SK-N-MC (cell line): ENCODE measurements at regions not wholly inside any gene's neighbourhood (a gene's known extent, or its start where the extent isn't known, plus 50 kb on each side); places are given as distances from the start of the nearest gene placed in this dataset.

Source experiments
- DNase-seq: peaks from one replicate; pipeline ENCODE4 v3.0.0-alpha.2; 2011; ENCODE audit warnings: low read depth, low spot score
- H3K27ac ChIP-seq: fragments of 200-600 bp; sonication (generic); 2 replicates; pipeline ENCODE4 v1.5.1; 2016; ENCODE audit warnings: mixed run types
- H3K36me3 ChIP-seq: fragments of 200-600 bp; sonication (generic); 2 replicates; pipeline ENCODE4 v1.6.1; 2017; ENCODE audit warnings: antibody characterized with exemption, low read length, mixed read lengths; ENCODE audit not compliant: insufficient read depth
- H3K4me3 ChIP-seq: fragments of 200-600 bp; sonication (generic); 2 replicates; pipeline ENCODE4 v1.5.1; 2016
- H3K9ac ChIP-seq: fragments of 200-600 bp; sonication (generic); 2 replicates; pipeline ENCODE4 v1.8.0; 2017; ENCODE audit warnings: mixed run types, mixed read lengths; ENCODE audit not compliant: insufficient read length
- H3K9me3 ChIP-seq: fragments of 200-600 bp; sonication (generic); 2 replicates; pipeline ENCODE4 v1.6.1; 2017; ENCODE audit warnings: low read depth, mild to moderate bottlenecking, antibody characterized with exemption, low read length, moderate library complexity, mixed read lengths
- EZH2 ChIP-seq: fragments of 200-600 bp; sonication (generic); IDR thresholded peaks from one replicate; pipeline ENCODE4 v1.6.1; 2017; ENCODE audit warnings: antibody characterized with exemption
- FOXP2 ChIP-seq: optimal IDR thresholded peaks from 2 replicates; pipeline ENCODE3; 2011; ENCODE audit warnings: mild to moderate bottlenecking, moderate library complexity; ENCODE audit not compliant: insufficient read depth; ENCODE audit errors: extremely low read length, control extremely low read depth
- POLR2AphosphoS5 ChIP-seq: IDR thresholded peaks from 2 replicates; pipeline ENCODE4 v1.6.1; 2012; ENCODE audit warnings: mild to moderate bottlenecking, low read depth, low read length, borderline replicate concordance

DNA sequence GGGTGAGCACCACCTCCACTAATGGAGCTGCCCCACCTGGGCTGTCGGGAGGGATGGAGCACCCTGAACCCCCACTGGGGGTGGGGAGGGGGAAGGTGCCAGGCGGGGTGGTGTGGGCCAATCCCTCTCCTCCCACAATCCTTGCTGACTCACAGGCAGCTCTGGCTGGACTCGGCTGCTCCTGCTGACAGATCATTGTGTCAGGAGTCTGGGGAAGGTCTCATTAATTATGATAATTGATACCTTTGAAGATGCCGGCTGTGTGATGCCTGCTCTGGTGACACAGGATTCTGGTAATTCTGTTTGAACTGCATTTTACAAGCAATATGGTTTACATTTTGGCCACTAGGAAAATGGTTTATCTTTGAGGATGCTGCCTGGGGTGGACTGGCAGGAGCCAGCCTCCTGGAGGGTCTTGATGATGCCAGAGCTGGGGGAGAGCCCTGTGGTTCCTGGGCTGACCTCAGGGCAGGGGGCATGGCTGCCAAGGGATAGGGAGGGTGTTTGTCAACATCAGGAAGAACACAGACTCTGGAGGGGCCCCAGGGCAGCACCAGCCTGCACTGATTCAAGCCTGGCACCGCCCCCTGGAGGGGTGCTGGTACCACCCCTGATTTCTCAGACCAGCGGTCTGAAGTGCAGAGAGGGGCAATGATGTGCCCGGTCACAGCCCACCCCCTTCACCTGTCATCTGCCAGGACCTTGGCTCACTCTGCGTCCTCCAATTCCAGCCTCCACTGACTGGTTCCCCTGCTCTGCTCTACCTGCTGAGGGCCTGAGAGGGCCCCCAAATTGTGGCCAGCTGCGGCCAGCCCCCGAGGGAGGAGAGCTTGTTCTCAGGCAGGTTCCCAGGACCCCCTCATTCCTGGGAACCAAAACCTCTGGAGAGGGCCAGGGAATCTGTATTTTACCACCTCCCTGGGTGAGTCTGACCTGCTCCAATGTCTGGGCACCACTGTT is 338.8 kb downstream of the MATN1 start:
- H3K9me3 ChIP-seq = no peaks in the 10 kb centered on the region
- H3K27ac ChIP-seq = no peak overlapping the region
- no peak for DNase-seq
- no peaks in the 10 kb centered on the region for H3K36me3 ChIP-seq
- no peak overlapping the region for H3K9ac ChIP-seq
- no peak overlapping the region for H3K4me3 ChIP-seq
- TF ChIP-seq POLR2AphosphoS5 (no peak), FOXP2 (no peak), EZH2 (no peak)

DNA sequence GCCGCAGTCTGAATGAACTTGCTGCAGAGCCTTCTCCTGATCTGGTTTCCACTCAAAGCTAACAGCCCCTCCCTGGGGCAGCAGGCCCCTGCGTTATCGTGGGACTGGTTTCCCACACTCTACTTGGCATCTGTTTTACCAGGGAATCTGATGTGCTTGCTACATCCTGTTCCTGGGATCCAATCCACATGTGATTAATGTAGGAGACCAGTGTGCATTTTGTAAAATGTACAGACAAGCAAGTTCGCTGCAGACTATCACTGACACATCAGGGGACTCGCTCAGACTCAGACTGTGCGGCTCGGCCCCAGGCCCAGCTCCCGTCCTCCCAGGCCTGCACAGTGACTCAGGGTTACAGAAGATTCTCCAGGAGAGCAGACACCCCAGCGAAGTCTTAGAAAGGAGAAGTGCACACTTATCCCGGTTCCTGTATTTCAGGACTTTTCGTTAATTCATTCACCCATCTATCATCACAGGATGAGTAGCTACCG is 340.1 kb downstream of the MATN1 start:
- H3K4me3 ChIP-seq = no peak overlapping the region
- no peaks in the 10 kb centered on the region for H3K36me3 ChIP-seq
- no peak overlapping the region for H3K9ac ChIP-seq
- H3K9me3 ChIP-seq = no peaks in the 10 kb centered on the region
- TF ChIP-seq FOXP2 (no peak), POLR2AphosphoS5 (no peak), EZH2 (no peak)
- no peak for DNase-seq
- H3K27ac ChIP-seq = no peak overlapping the region

DNA sequence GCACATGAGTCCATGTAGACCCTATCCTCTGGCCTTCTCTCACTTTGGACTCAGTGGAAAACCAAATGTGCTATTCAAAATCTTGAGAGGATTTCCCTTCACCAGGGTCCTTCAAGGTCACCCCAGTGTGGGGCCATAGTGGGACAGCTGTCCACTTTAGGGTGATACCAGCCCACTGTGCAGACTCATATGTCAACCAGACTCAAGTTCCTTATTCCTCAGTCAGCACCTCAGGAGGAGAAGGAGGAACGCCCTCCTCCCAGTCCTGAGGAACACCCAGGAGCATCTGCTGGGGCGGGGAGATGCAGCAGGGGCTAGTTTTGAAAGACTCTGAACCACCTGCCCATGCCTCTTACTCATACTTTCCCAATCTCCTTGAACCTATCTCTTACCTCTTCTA is 340.9 kb downstream of the MATN1 start:
- no peaks in the 10 kb centered on the region for H3K9me3 ChIP-seq
- TF ChIP-seq FOXP2 = no peak
- TF ChIP-seq POLR2AphosphoS5 = no peak
- TF ChIP-seq EZH2 = no peak
- no peaks in the 10 kb centered on the region for H3K36me3 ChIP-seq
- no peak overlapping the region for H3K27ac ChIP-seq
- H3K4me3 ChIP-seq = no peak overlapping the region
- H3K9ac ChIP-seq = no peak overlapping the region
- no peak for DNase-seq

DNA sequence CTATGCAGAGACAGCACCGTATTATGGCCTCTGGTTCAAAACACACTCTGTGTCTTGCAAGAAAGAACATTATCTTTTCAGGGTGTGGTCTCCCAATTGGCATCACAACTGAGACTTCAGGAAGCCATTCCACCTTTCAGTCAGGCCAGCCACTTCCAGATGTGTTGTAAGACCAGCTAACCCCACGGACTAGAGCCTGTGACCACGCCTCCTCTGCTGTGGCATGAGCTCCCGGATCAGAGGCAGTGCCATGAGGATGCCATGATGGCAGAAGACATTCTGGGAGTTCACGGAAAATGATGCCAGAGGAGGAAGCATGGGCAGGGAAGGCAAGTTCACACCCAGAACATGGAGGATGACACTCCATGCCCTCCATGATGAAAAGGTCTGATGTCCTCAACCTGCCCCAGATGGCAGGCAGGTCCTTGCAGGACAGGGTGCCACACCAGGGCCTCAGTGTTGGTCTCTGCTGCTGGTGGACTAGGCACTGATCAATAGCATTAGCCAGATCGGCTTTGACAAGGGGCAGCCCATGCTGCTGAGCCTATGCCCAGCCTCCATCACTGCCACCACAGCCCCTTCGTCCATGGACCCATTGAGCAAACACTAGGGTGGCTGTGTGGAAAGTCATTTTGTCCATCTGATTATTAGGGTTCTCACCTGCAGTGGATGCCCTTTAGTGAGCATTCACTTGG is 341.6 kb downstream of the MATN1 start:
- DNase-seq = no peak
- H3K4me3 ChIP-seq = no peak overlapping the region
- no peak overlapping the region for H3K9ac ChIP-seq
- TF ChIP-seq POLR2AphosphoS5 (no peak), FOXP2 (no peak), EZH2 (no peak)
- no peaks in the 10 kb centered on the region for H3K36me3 ChIP-seq
- no peaks in the 10 kb centered on the region for H3K9me3 ChIP-seq
- H3K27ac ChIP-seq = no peak overlapping the region

DNA sequence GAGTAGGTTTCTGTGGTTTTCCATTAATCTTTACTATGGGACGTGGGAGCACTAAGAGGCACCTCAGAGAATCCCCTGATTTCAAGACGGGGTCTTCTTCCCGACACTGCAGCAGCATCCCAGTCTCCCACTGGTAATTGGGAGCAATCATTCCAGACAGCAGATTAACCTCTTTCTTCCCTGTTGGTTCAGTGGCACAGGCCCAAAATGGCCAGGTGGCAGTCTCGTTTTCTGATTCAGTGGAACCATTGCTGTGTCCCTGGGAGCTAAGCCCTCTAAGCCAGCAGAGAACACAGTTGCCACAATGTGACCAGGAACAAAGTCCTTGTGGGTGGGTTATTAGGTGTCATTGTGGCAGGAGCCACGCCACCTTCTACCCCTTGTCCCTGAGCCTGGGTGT is 342.1 kb downstream of the MATN1 start:
- DNase-seq = no peak
- H3K36me3 ChIP-seq = no peaks in the 10 kb centered on the region
- TF ChIP-seq EZH2 = no peak

DNA sequence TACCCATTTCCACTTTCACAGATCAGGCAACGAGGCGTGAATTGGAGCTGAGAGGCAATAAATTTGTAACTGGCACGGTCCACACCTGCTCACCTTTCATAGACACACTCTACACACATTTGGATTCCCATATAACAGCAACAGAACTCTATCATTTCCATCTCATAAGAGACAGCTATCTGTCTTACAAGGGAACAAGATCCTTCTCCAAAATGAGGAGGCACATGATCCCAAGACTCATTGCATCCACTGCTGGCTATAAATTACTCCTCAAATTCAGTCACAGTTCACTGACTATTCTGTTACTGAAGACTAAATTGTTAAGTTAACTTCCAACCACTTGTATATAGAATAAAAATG is 342.8 kb downstream of the MATN1 start:
- Histone ChIP-seq H3K9me3 (no peaks in the 10 kb centered on the region), H3K4me3 (no peak overlapping the region), H3K27ac (no peak overlapping the region), H3K36me3 (no peaks in the 10 kb centered on the region), H3K9ac (no peak overlapping the region)
- TF ChIP-seq FOXP2 (no peak), EZH2 (no peak), POLR2AphosphoS5 (no peak)
- no peak for DNase-seq

More for the DNA sequence above, 342.1 kb downstream of the MATN1 start:
- no peak overlapping the region for H3K27ac ChIP-seq
- H3K4me3 ChIP-seq = no peak overlapping the region
- no peaks in the 10 kb centered on the region for H3K9me3 ChIP-seq
- no peak overlapping the region for H3K9ac ChIP-seq

DNA sequence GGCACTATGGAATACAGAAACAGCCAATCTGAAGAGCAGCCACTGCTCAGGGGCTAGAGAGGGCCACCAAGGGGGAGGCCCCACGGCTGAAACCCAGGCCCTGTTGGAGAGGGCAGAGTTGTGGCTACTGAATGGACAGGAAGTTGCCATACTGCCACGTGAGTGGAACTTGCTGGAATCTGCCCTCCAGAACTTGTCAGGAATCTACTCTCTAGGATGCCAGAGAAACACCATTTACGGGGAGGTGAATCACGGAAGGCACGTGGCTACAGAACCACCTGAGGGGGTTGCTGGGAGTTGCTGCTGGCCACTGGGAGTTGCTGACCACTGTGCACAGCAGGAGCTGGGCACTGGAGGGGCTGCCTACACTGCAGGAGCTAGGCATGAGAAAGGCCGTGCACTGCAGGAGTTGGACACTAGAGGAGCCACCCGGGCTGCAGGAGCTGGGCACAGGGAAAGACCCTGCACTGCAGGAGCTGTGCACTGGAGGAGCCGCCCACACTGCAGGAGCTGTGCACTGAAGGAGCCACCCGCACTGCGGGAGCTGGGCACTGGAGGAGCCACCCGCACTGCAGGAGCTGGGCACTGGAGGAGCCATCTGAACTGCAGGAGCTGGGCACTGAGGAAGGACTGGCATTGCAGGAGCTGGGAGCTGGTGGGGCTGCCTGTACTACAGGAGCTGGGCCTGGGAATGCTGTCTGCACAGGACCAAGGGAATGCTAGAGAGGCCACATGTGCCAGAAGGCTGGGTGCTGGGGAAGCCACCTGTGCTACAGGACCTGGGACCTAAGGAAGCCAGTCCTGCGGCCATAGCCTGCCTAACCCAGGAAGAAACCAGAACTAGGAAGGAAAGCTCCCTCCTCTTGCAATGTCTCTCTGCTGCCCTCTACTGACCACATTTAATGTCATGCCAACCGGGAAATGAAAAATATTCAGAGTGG is 343.4 kb downstream of the MATN1 start:
- H3K27ac ChIP-seq = no peak overlapping the region
- H3K36me3 ChIP-seq = no peaks in the 10 kb centered on the region
- TF ChIP-seq POLR2AphosphoS5 (no peak), FOXP2 (no peak), EZH2 (no peak)
- DNase-seq = peak; percentile 40
- H3K9ac ChIP-seq = no peak overlapping the region
- no peaks in the 10 kb centered on the region for H3K9me3 ChIP-seq
- H3K4me3 ChIP-seq = no peak overlapping the region

DNA sequence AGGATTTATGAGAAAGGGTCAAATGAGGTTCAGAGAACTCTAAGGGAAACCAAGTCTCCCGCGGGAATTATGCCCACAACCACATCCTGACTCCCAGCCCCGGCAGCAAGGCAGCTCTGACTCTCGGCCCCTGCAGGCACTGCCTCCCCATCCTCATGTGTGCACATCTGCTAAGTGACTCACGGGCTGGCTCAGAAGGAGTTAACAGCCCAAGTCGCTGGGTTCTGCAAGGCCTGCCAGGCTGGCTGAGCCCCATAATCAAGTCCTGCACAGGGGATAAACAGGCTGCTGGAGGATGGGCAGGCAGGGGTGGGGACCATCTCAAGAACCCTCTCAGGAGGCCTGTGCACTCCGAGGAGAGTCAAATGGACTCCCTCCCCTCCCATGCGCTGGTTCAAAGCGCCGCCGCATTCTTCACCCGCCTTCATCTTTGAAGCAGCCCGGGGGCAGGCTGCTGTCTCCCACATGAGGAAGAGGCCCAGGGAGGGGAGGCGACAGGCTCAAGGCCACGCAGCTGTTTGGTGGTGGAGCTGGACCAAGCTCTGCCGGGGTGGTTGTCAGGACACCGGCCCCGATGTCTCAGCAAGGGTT is 344.3 kb downstream of the MATN1 start:
- no peak for TF ChIP-seq EZH2
- no peak for TF ChIP-seq POLR2AphosphoS5
- TF ChIP-seq FOXP2 = no peak
- peak; percentile 47 for DNase-seq
- H3K27ac ChIP-seq = no peak overlapping the region
- H3K9me3 ChIP-seq = no peaks in the 10 kb centered on the region
- peak overlapping the region; percentile 9; the same call in 1 of the 2 replicates for H3K4me3 ChIP-seq
- no peak overlapping the region for H3K9ac ChIP-seq
- H3K36me3 ChIP-seq = no peaks in the 10 kb centered on the region
